A549 (cell line): ENCODE measurements at regions not wholly inside any gene's neighbourhood (a gene's known extent, or its start where the extent isn't known, plus 50 kb on each side); places are given as distances from the start of the nearest gene placed in this dataset.

Experiments
- ATAC-seq, 2 experiments: fragments of 200-7000 bp in 1 of 2; fragments of >200 bp in 1 of 2; cut with Nextera tagmentation in 1 of 2; cut with Tn5 transposase in 1 of 2; 3 replicates each; pipeline versions ENCODE4 v1.8.0 to v1.9.1; 2018 to 2020; ENCODE audit warnings: mild to moderate bottlenecking in 1 of 2, moderate library complexity in 1 of 2
- CTCF ChIA-PET: fragments of 300-600 bp; sonication (Branson Sonifier 250); formaldehyde crosslinking; extraction: SDS; loops from one replicate; lab custom pipeline; 2021; ENCODE audit warnings: antibody characterized with exemption, inconsistent platforms; lab: Yijun Ruan, JAX
- POLR2A ChIA-PET: fragments of 350-600 bp; formaldehyde crosslinking; extraction: SDS; loops from one replicate; lab custom pipeline; 2021; ENCODE audit warnings: antibody characterized with exemption, inconsistent platforms; lab: Yijun Ruan, JAX
- DNase-seq, 2 experiments: peaks; one replicate each; pipeline versions ENCODE4 v3.0.0 to v3.0.0-alpha.2; 2011 to 2016; ENCODE audit warnings: low read depth in 1 of 2, low spot score in 1 of 2
- FAIRE-seq: peaks from 2 replicates; lab custom pipeline; 2011; peaks lifted over from hg19 to GRCh38; lab: Jason Lieb, UNC
- H3K27ac ChIP-seq, 2 experiments: fragments of >200 bp; sonication (Bioruptor Twin); formaldehyde crosslinking; 3 replicates each; pipeline ENCODE4 v1.5.1; 2016 to 2017
- H3K4me1 ChIP-seq: fragments of >200 bp; sonication (Bioruptor Twin); formaldehyde crosslinking; 3 replicates; pipeline ENCODE4 v1.6.1; 2016
- H3K4me2 ChIP-seq: fragments of >200 bp; sonication (Bioruptor Twin); formaldehyde crosslinking; 3 replicates; pipeline ENCODE4 v1.6.1; 2016
- H3K4me3 ChIP-seq: fragments of >200 bp; sonication (Bioruptor Twin); formaldehyde crosslinking; 3 replicates; pipeline ENCODE4 v1.5.1; 2016
- H3K9me3 ChIP-seq: fragments of >200 bp; sonication (Bioruptor Twin); formaldehyde crosslinking; 3 replicates; pipeline ENCODE4 v1.6.1; 2016
- BHLHE40 ChIP-seq: IDR thresholded peaks from 2 replicates; pipeline ENCODE4 v1.6.1; 2012; ENCODE audit warnings: low read depth, low read length, inconsistent platforms
- CBX2 ChIP-seq: fragments of 200-600 bp; sonication (generic); IDR thresholded peaks from 2 replicates; pipeline ENCODE4 v1.6.1; 2016; ENCODE audit warnings: low read depth, mild to moderate bottlenecking, borderline replicate concordance
- CHD2 ChIP-seq: fragments of 150-350 bp; IDR thresholded peaks from 2 replicates; pipeline ENCODE4 v1.6.1; 2014; ENCODE audit warnings: low read length; ENCODE audit not compliant: partially characterized antibody
- CHD4 ChIP-seq: fragments of 200-600 bp; sonication (generic); IDR thresholded peaks from 2 replicates; pipeline ENCODE4 v1.6.1; 2016; ENCODE audit warnings: antibody characterized with exemption, mild to moderate bottlenecking, borderline replicate concordance
- EP300 ChIP-seq, 2 experiments: fragments of >200 bp; sonication (Bioruptor Twin); formaldehyde crosslinking; IDR thresholded peaks; 2 replicates in 1 of 2; 3 replicates in 1 of 2; pipeline ENCODE4 v1.6.1; 2016 to 2017
- FOSB ChIP-seq: fragments of 250-450 bp; sonication (Bioruptor Pico); IDR thresholded peaks from 2 replicates; pipeline ENCODE4 v1.5.0; 2020; ENCODE audit warnings: mild to moderate bottlenecking, moderate library complexity
- FOSL2 ChIP-seq, 2 experiments: fragments of 450-650 bp in 1 of 2; fragments of >200 bp in 1 of 2; sonication (Bioruptor Twin) in 1 of 2; formaldehyde crosslinking; IDR thresholded peaks; 2 replicates each; pipeline versions ENCODE4 v1.5.0 to v1.6.1; 2016 to 2020; ENCODE audit warnings: mild to moderate bottlenecking in 1 of 2, moderate library complexity in 1 of 2
- FOXS1 ChIP-seq: fragments of 250-450 bp; sonication (Bioruptor Pico); IDR thresholded peaks from 2 replicates; pipeline ENCODE4 v1.5.0; 2020; ENCODE audit warnings: mild to moderate bottlenecking, moderate library complexity
- HOXA7 ChIP-seq: fragments of 250-450 bp; sonication (Bioruptor Pico); IDR thresholded peaks from 2 replicates; pipeline ENCODE4 v1.5.0; 2020; ENCODE audit warnings: mild to moderate bottlenecking, moderate library complexity
- HOXB5 ChIP-seq: fragments of 250-450 bp; sonication (Bioruptor Pico); IDR thresholded peaks from 2 replicates; pipeline ENCODE4 v1.5.0; 2020; ENCODE audit warnings: mild to moderate bottlenecking, moderate library complexity
- MAFK ChIP-seq: fragments of 450-650 bp; IDR thresholded peaks from 2 replicates; pipeline ENCODE4 v1.6.1; 2014; ENCODE audit not compliant: partially characterized antibody
- MYC ChIP-seq: IDR thresholded peaks from 2 replicates; pipeline ENCODE4 v1.6.1; 2012; ENCODE audit warnings: mild to moderate bottlenecking, inconsistent platforms, low read length, improper control_type of control experiment, borderline replicate concordance
- NR3C1 ChIP-seq: fragments of >200 bp; sonication (Bioruptor Twin); formaldehyde crosslinking; IDR thresholded peaks from 3 replicates; pipeline ENCODE4 v1.6.1; 2017
- POLR2AphosphoS2 ChIP-seq: conservative IDR thresholded peaks from 2 replicates; pipeline ENCODE4 v1.6.1; 2012; ENCODE audit warnings: low read length, improper control_type of control experiment, inconsistent platforms
- RARB ChIP-seq: fragments of 250-450 bp; sonication (Bioruptor Pico); IDR thresholded peaks from 2 replicates; pipeline ENCODE4 v1.8.0; 2021; ENCODE audit warnings: mild to moderate bottlenecking, moderate library complexity
- RFX5 ChIP-seq: fragments of 450-650 bp; IDR thresholded peaks from 2 replicates; pipeline ENCODE4 v1.7.1; 2014; ENCODE audit warnings: antibody characterized with exemption, mild to moderate bottlenecking, moderate library complexity
- RNF2 ChIP-seq: fragments of 200-600 bp; sonication (generic); IDR thresholded peaks from 2 replicates; pipeline ENCODE4 v1.6.1; 2016; ENCODE audit warnings: low read depth, mild to moderate bottlenecking, antibody characterized with exemption, moderate library complexity, borderline replicate concordance
- TFCP2L1 ChIP-seq: fragments of 250-450 bp; sonication (Bioruptor Pico); IDR thresholded peaks from 2 replicates; pipeline ENCODE4 v1.5.0; 2021; ENCODE audit warnings: mild to moderate bottlenecking
- TP53 ChIP-seq: fragments of 250-450 bp; sonication (Bioruptor Pico); IDR thresholded peaks from 2 replicates; pipeline ENCODE4 v1.5.0; 2021; ENCODE audit warnings: mild to moderate bottlenecking, moderate library complexity
- WGBS: methylation state at CpG from one replicate; pipeline ENCODE4 v1.1.6; 2017; ENCODE audit errors: missing lambda C conversion rate; 5-methylcytosine and 5-hydroxymethylcytosine counted together
- TF ChIP-seq, protein P1 (sequence below): fragments of 150-350 bp; IDR thresholded peaks from 2 replicates; pipeline ENCODE4 v1.6.1; 2014; ENCODE audit warnings: low read depth, mild to moderate bottlenecking, low read length
- TF ChIP-seq, protein P2 (sequence below): fragments of 450-650 bp; IDR thresholded peaks from 2 replicates; pipeline ENCODE4 v1.6.1; 2014; ENCODE audit warnings: antibody characterized with exemption
- TF ChIP-seq, protein P3 (sequence below): fragments of 250-450 bp; sonication (Bioruptor Pico); IDR thresholded peaks from 2 replicates; pipeline ENCODE4 v1.5.0; 2021; ENCODE audit warnings: mild to moderate bottlenecking, moderate library complexity, borderline replicate concordance

DNA sequence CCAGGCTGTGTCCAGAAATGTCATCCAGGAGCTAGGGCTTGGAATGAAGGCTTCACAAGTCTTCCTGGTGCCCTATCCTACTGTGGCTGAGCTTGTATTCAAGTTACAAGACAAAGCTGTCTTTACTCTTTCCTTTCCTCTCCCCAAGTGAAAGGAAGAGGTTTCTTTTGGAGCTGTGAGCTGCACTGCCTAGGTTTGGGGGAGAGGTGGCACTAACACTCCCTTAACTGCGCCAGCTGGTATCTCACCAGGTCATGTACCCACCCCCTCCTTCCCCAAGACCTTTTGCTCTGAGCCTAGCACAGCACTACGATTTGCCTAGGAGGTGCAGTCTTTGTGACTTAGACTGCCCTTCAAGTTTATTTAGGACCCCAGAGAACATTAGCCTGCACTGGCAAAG is 2053.6 kb upstream of the PRR20A start:
- no peak for TF ChIP-seq RNF2
- TF ChIP-seq FOXS1 (CRISPR knock-in tag): no peak
- TF ChIP-seq CHD4: no peak
- TF ChIP-seq, protein P1, sequence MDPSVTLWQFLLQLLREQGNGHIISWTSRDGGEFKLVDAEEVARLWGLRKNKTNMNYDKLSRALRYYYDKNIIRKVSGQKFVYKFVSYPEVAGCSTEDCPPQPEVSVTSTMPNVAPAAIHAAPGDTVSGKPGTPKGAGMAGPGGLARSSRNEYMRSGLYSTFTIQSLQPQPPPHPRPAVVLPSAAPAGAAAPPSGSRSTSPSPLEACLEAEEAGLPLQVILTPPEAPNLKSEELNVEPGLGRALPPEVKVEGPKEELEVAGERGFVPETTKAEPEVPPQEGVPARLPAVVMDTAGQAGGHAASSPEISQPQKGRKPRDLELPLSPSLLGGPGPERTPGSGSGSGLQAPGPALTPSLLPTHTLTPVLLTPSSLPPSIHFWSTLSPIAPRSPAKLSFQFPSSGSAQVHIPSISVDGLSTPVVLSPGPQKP: no peak
- no peak for TF ChIP-seq HOXB5 (CRISPR knock-in tag)
- no peak for TF ChIP-seq TFCP2L1 (CRISPR knock-in tag)
- TF ChIP-seq POLR2AphosphoS2: no peak
- no peak for TF ChIP-seq CHD2
- TF ChIP-seq EP300 (IDR thresholded peaks at IDR 0.05): no peak
- no peak for TF ChIP-seq RFX5
- TF ChIP-seq, protein P2, sequence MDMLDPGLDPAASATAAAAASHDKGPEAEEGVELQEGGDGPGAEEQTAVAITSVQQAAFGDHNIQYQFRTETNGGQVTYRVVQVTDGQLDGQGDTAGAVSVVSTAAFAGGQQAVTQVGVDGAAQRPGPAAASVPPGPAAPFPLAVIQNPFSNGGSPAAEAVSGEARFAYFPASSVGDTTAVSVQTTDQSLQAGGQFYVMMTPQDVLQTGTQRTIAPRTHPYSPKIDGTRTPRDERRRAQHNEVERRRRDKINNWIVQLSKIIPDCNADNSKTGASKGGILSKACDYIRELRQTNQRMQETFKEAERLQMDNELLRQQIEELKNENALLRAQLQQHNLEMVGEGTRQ: no peak
- no peak for TF ChIP-seq NR3C1
- TF ChIP-seq MAFK: no peak
- TF ChIP-seq FOSL2 (IDR thresholded peaks at IDR 0.05): no peak
- no peak for TF ChIP-seq FOSL2 (CRISPR knock-in tag; IDR thresholded peaks at IDR 0.05)
- no peak for TF ChIP-seq HOXA7 (CRISPR knock-in tag)
- no peak for TF ChIP-seq RARB (CRISPR knock-in tag)
- Histone ChIP-seq H3K4me2 (no peak overlapping the region), H3K27ac (no peak overlapping the region), H3K4me1 (no peaks in the 10 kb centered on the region), H3K9me3 (no peaks in the 10 kb centered on the region), H3K4me3 (no peak overlapping the region)
- no peak for FAIRE-seq
- ATAC-seq: no peak
- POLR2A ChIA-PET: no interaction called here
- DNase-seq: no peak
- CTCF ChIA-PET: no interaction called here
- 6% methylated on average over 2 of the region's 2 CpGs for WGBS

DNA sequence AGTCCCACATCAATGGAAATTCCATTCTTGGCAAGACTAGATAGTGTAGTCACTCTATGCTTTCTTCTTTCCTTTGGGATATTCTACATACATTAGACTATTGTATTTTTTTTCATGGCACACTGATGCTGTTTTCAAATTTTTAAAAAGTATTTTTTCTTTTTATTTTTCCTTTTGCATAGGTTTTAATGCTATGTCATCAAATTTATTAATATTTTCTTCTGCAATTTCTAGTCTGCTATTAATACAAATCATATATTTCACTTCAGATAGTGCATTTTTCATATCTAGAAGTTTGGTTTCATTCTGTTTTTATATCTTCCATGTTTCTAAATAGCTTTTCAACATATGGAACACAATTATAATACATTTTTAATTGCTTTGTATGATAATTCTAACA is 2050.1 kb upstream of the PRR20A start:
- DNase-seq: no peak
- ATAC-seq: no peak
- POLR2A ChIA-PET: no interaction called here
- Histone ChIP-seq H3K4me3 (no peak overlapping the region), H3K4me2 (no peak overlapping the region), H3K4me1 (no peaks in the 10 kb centered on the region), H3K9me3 (no peaks in the 10 kb centered on the region), H3K27ac (no peak overlapping the region)
- TF ChIP-seq MAFK: peak; percentile 49
- TF ChIP-seq BHLHE40: no peak
- CTCF ChIA-PET: no interaction called here
- FAIRE-seq: no peak

DNA sequence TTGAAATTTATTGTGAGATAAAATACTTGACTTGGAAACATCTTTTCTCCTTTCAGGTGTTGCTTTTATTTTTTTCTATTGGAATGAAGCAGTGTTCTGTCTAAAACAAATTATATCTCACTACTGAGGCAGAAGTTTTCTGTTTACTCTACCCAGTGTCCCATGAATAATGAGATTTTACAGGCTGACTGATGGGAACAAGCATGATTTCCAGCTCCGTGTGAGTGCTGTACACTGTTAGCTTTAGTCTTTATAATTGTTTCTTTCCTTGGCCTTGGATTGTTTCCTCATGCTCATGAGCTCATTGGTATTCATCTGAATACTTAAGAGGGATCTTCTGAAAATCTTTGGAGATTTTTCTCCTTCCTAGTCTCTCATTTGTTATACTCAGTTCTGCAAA is 2049.5 kb upstream of the PRR20A start:
- no peak overlapping the region for H3K4me3 ChIP-seq
- H3K9me3 ChIP-seq: no peaks in the 10 kb centered on the region
- CTCF ChIA-PET: no interaction called here
- TF ChIP-seq FOSB (CRISPR knock-in tag) (no peak), FOSL2 (IDR thresholded peaks at IDR 0.05) (no peak), FOSL2 (CRISPR knock-in tag; IDR thresholded peaks at IDR 0.05) (no peak), MYC (no peak), TP53 (CRISPR knock-in tag) (no peak), NR3C1 (no peak), CBX2 (no peak)
- TF ChIP-seq, protein P3, sequence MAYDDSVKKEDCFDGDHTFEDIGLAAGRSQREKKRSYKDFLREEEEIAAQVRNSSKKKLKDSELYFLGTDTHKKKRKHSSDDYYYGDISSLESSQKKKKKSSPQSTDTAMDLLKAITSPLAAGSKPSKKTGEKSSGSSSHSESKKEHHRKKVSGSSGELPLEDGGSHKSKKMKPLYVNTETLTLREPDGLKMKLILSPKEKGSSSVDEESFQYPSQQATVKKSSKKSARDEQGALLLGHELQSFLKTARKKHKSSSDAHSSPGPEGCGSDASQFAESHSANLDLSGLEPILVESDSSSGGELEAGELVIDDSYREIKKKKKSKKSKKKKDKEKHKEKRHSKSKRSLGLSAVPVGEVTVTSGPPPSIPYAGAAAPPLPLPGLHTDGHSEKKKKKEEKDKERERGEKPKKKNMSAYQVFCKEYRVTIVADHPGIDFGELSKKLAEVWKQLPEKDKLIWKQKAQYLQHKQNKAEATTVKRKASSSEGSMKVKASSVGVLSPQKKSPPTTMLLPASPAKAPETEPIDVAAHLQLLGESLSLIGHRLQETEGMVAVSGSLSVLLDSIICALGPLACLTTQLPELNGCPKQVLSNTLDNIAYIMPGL (CRISPR knock-in tag): no peak
- no peaks in the 10 kb centered on the region for H3K4me1 ChIP-seq
- DNase-seq: no peak
- ATAC-seq: no peak
- FAIRE-seq: no peak
- POLR2A ChIA-PET: no interaction called here
- WGBS: 0% methylated on average over 1 of the region's 1 CpG
- no peak overlapping the region for H3K4me2 ChIP-seq
- no peak overlapping the region for H3K27ac ChIP-seq
